Epithelial cell of proximal tubule (primary cell): ENCODE measurements at regions not wholly inside any gene's neighbourhood (a gene's known extent, or its start where the extent isn't known, plus 50 kb on each side); places are given as distances from the start of the nearest gene placed in this dataset.
"Not testable (repeated sequence)": the region's sequence is repeated elsewhere in the genome, so short reads cannot be mapped to it uniquely, and the experiment has no call there.

Source experiments
- DNase-seq: peaks from one replicate; pipeline ENCODE4 v3.0.0-alpha.2; 2011; ENCODE audit warnings: low read depth
- H3K4me3 ChIP-seq: 2 replicates; pipeline ENCODE4 v1.5.1; 2011; ENCODE audit warnings: low read depth, mild to moderate bottlenecking, low read length
- CTCF ChIP-seq: conservative IDR thresholded peaks from 2 replicates; pipeline ENCODE4 v1.5.1; 2012; ENCODE audit warnings: low read depth, mild to moderate bottlenecking, low read length

- H3K4me3 ChIP-seq: no peak overlapping the region
- no peak for DNase-seq
- no peak for TF ChIP-seq CTCF
Measured at GRCh38 chr14:66268802-66269334, 217.3 kb upstream of the CCDC196 start.

GRCh38 chr14:66272221-66272620 lies 213.9 kb upstream of the CCDC196 start:
- no peak overlapping the region for H3K4me3 ChIP-seq
- no peak for TF ChIP-seq CTCF
- no peak for DNase-seq

GRCh38 chr14:66273261-66273832 lies 212.8 kb upstream of the CCDC196 start:
- DNase-seq: no peak
- no peak for TF ChIP-seq CTCF
- H3K4me3 ChIP-seq: no peak overlapping the region

GRCh38 chr14:66278418-66278817 lies 207.8 kb upstream of the CCDC196 start:
- H3K4me3 ChIP-seq, DNase-seq: not testable (repeated sequence)

- no peak for DNase-seq
- no peak for TF ChIP-seq CTCF
- no peak overlapping the region for H3K4me3 ChIP-seq
Measured at GRCh38 chr14:66281036-66281776, 205.0 kb upstream of the CCDC196 start.

- peak; percentile 22 for DNase-seq
- no peak for TF ChIP-seq CTCF
- no peak overlapping the region for H3K4me3 ChIP-seq
Measured at GRCh38 chr14:66284346-66284745, 201.8 kb upstream of the CCDC196 start.

- H3K4me3 ChIP-seq: no peak overlapping the region
- no peak for TF ChIP-seq CTCF
- no peak for DNase-seq
Measured at GRCh38 chr14:66288511-66288910, 197.7 kb upstream of the CCDC196 start.
